SK-N-SH treated with all-trans-retinoic acid at 6 μM for 48 hours (cell line): ENCODE measurements at regions not wholly inside any gene's neighbourhood (a gene's known extent, or its start where the extent isn't known, plus 50 kb on each side); places are given as distances from the start of the nearest gene placed in this dataset.

Source experiments
- BACH2 ChIP-seq: fragments of 250-450 bp; sonication (Bioruptor Pico); IDR thresholded peaks from 2 replicates; pipeline ENCODE4 v1.9.0; 2021; ENCODE audit warnings: mild to moderate bottlenecking, borderline replicate concordance
- ESRRG ChIP-seq: fragments of 250-450 bp; sonication (Bioruptor Pico); IDR thresholded peaks from 2 replicates; pipeline ENCODE4 v1.6.1; 2021; ENCODE audit warnings: mild to moderate bottlenecking
- GLIS3 ChIP-seq: fragments of 250-450 bp; sonication (Bioruptor Pico); IDR thresholded peaks from 2 replicates; pipeline ENCODE4 v1.5.0; 2020; ENCODE audit warnings: mild to moderate bottlenecking, moderate library complexity
- PATZ1 ChIP-seq: fragments of 250-450 bp; sonication (Bioruptor Pico); IDR thresholded peaks from 2 replicates; pipeline ENCODE4 v1.8.0; 2020; ENCODE audit warnings: mild to moderate bottlenecking, moderate library complexity, borderline replicate concordance
- PPARA ChIP-seq: fragments of 250-450 bp; sonication (Bioruptor Pico); IDR thresholded peaks from 2 replicates; pipeline ENCODE4 v1.5.0; 2020; ENCODE audit warnings: mild to moderate bottlenecking, borderline replicate concordance
- TCF4 ChIP-seq: fragments of 250-450 bp; sonication (Bioruptor Pico); IDR thresholded peaks from 2 replicates; pipeline ENCODE4 v1.8.0; 2021; ENCODE audit warnings: mild to moderate bottlenecking, moderate library complexity, borderline replicate concordance
- ZFP3 ChIP-seq: fragments of 250-450 bp; sonication (Bioruptor Pico); IDR thresholded peaks from 2 replicates; pipeline ENCODE4 v1.5.0; 2020; ENCODE audit warnings: mild to moderate bottlenecking, moderate library complexity
- ZFP30 ChIP-seq: fragments of 450-650 bp; formaldehyde crosslinking; IDR thresholded peaks from 2 replicates; pipeline ENCODE4 v1.5.0; 2022; ENCODE audit warnings: mild to moderate bottlenecking, moderate library complexity
- ZNF8 ChIP-seq: fragments of 450-650 bp; formaldehyde crosslinking; IDR thresholded peaks from 2 replicates; pipeline ENCODE4 v1.5.0; 2020; ENCODE audit warnings: mild to moderate bottlenecking, moderate library complexity

- TF ChIP-seq PATZ1 (CRISPR knock-in tag) (no peak), ESRRG (CRISPR knock-in tag) (no peak), TCF4 (no peak), ZFP30 (CRISPR knock-in tag) (no peak), BACH2 (CRISPR knock-in tag) (no peak), GLIS3 (no peak), ZNF8 (CRISPR knock-in tag) (no peak), PPARA (CRISPR knock-in tag) (no peak), ZFP3 (no peak)
Observed at GRCh38 chr10:129329385-129330055, 137.5 kb upstream of the MGMT start.
